ENCODE measurements at regions not wholly inside any gene's neighbourhood (a gene's known extent, or its start where the extent isn't known, plus 50 kb on each side); places are given as distances from the start of the nearest gene placed in this dataset.

DNA sequence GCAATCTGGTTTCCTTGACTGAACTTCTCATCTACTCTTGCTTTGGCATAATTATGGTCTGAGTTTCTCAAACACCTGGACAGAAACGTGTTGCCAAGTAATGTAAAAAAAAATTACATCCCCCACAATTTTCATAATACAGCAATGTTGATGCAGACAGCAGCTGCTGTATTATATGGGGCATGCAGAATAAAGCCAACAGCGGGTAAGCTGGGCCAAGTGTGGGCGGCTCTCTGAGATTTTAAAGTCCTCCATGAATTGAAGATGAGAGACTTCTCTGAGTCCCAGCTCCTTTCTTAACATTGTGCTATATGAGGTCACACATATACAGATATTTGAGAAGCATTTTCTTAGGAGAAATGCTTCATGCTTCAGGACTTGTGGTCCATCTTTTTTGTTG lies 881.2 kb downstream of the GALC start:
- no peak for DNase-seq (ENCODE audit: low spot score)
- Histone ChIP-seq H3K9me2 (ENCODE audit: insufficient read depth) (0 out of 2 replicates have a peak, but pooled peaks cover 3% of the 10 kb centered on the region), H3K79me2 (replicated peaks; ENCODE audit: insufficient read depth) (no peaks in the 10 kb centered on the region), H3K4me3 (no peak overlapping the region), H4K20me1 (replicated peaks; ENCODE audit: insufficient read depth) (no peaks in the 10 kb centered on the region), H2AFZ (no peak overlapping the region), H3K27ac (ENCODE audit: low read depth) (no peak overlapping the region), H3K4me1 (ENCODE audit: insufficient read depth) (peaks cover 21% of the 10 kb centered on the region), H3K27me3 (ENCODE audit: insufficient read depth) (no peaks in the 10 kb centered on the region), H3K4me2 (no peak overlapping the region), H3K36me3 (ENCODE audit: insufficient read depth) (no peaks in the 10 kb centered on the region), H3F3A (replicated peaks; ENCODE audit: low read depth) (no peaks in the 10 kb centered on the region)
- no peak overlapping the region for H3K4me3 Mint-ChIP-seq
- H3K4me1 Mint-ChIP-seq, result peaks cover 22% of the 10 kb centered on the region; the same call in 2 of the 3 replicates
- ATAC-seq, result no peak
- no peaks in the 10 kb centered on the region for H3K36me3 Mint-ChIP-seq (ENCODE audit: low read depth)
- TF ChIP-seq ZNF114 (CRISPR knock-in tag; IDR thresholded peaks at IDR 0.05) (no peak), STAT1 (IDR thresholded peaks at IDR 0.05; ENCODE audit: unreplicated experiment) (no peak), REST (IDR thresholded peaks at IDR 0.05; ENCODE audit: unreplicated experiment) (no peak), POLR2AphosphoS5 (IDR thresholded peaks at IDR 0.05; ENCODE audit: low read depth) (no peak), JUNB (IDR thresholded peaks at IDR 0.05; ENCODE audit: unreplicated experiment) (no peak), EZH2 (IDR thresholded peaks at IDR 0.05; ENCODE audit: low read depth, unreplicated experiment) (no peak), CTCF (conservative IDR thresholded peaks at IDR 0.05; ENCODE audit: low read depth in 2 of 2) (no peak), ZNF331 (CRISPR knock-in tag; IDR thresholded peaks at IDR 0.05; ENCODE audit: low read depth) (no peak), NANOG (IDR thresholded peaks at IDR 0.05; ENCODE audit: borderline replicate concordance) (no peak), CREB1 (CRISPR knock-in tag; IDR thresholded peaks at IDR 0.05; ENCODE audit: low read depth) (no peak), EZH2phosphoT487 (IDR thresholded peaks at IDR 0.05; ENCODE audit: unreplicated experiment) (no peak)
- TF ChIP-seq, protein P1, sequence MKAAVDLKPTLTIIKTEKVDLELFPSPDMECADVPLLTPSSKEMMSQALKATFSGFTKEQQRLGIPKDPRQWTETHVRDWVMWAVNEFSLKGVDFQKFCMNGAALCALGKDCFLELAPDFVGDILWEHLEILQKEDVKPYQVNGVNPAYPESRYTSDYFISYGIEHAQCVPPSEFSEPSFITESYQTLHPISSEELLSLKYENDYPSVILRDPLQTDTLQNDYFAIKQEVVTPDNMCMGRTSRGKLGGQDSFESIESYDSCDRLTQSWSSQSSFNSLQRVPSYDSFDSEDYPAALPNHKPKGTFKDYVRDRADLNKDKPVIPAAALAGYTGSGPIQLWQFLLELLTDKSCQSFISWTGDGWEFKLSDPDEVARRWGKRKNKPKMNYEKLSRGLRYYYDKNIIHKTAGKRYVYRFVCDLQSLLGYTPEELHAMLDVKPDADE (IDR thresholded peaks at IDR 0.05), result no peak
- TF ChIP-seq, protein P2, sequence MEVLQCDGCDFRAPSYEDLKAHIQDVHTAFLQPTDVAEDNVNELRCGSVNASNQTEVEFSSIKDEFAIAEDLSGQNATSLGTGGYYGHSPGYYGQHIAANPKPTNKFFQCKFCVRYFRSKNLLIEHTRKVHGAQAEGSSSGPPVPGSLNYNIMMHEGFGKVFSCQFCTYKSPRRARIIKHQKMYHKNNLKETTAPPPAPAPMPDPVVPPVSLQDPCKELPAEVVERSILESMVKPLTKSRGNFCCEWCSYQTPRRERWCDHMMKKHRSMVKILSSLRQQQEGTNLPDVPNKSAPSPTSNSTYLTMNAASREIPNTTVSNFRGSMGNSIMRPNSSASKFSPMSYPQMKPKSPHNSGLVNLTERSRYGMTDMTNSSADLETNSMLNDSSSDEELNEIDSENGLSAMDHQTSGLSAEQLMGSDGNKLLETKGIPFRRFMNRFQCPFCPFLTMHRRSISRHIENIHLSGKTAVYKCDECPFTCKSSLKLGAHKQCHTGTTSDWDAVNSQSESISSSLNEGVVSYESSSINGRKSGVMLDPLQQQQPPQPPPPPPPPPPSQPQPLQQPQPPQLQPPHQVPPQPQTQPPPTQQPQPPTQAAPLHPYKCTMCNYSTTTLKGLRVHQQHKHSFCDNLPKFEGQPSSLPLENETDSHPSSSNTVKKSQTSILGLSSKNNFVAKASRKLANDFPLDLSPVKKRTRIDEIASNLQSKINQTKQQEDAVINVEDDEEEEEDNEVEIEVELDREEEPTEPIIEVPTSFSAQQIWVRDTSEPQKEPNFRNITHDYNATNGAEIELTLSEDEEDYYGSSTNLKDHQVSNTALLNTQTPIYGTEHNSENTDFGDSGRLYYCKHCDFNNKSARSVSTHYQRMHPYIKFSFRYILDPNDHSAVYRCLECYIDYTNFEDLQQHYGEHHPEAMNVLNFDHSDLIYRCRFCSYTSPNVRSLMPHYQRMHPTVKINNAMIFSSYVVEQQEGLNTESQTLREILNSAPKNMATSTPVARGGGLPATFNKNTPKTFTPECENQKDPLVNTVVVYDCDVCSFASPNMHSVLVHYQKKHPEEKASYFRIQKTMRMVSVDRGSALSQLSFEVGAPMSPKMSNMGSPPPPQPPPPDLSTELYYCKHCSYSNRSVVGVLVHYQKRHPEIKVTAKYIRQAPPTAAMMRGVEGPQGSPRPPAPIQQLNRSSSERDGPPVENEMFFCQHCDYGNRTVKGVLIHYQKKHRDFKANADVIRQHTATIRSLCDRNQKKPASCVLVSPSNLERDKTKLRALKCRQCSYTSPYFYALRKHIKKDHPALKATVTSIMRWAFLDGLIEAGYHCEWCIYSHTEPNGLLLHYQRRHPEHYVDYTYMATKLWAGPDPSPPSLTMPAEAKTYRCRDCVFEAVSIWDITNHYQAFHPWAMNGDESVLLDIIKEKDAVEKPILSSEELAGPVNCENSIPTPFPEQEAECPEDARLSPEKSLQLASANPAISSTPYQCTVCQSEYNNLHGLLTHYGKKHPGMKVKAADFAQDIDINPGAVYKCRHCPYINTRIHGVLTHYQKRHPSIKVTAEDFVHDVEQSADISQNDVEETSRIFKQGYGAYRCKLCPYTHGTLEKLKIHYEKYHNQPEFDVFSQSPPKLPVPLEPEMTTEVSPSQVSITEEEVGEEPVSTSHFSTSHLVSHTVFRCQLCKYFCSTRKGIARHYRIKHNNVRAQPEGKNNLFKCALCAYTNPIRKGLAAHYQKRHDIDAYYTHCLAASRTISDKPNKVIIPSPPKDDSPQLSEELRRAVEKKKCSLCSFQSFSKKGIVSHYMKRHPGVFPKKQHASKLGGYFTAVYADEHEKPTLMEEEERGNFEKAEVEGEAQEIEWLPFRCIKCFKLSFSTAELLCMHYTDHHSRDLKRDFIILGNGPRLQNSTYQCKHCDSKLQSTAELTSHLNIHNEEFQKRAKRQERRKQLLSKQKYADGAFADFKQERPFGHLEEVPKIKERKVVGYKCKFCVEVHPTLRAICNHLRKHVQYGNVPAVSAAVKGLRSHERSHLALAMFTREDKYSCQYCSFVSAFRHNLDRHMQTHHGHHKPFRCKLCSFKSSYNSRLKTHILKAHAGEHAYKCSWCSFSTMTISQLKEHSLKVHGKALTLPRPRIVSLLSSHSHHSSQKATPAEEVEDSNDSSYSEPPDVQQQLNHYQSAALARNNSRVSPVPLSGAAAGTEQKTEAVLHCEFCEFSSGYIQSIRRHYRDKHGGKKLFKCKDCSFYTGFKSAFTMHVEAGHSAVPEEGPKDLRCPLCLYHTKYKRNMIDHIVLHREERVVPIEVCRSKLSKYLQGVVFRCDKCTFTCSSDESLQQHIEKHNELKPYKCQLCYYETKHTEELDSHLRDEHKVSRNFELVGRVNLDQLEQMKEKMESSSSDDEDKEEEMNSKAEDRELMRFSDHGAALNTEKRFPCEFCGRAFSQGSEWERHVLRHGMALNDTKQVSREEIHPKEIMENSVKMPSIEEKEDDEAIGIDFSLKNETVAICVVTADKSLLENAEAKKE (CRISPR knock-in tag; IDR thresholded peaks at IDR 0.05), result no peak
- H3K27me3 Mint-ChIP-seq (ENCODE audit: insufficient read depth, low read depth, poor library complexity), result no peaks in the 10 kb centered on the region
- no peaks in the 10 kb centered on the region for H3K9me3 Mint-ChIP-seq
- no peak overlapping the region for H3K27ac Mint-ChIP-seq

Data from GM23338 (cell line).